ENCODE measurements at regions not wholly inside any gene's neighbourhood (a gene's known extent, or its start where the extent isn't known, plus 50 kb on each side); places are given as distances from the start of the nearest gene placed in this dataset.
"Not testable (repeated sequence)": the region's sequence is repeated elsewhere in the genome, so short reads cannot be mapped to it uniquely, and the experiment has no call there.

- TF ChIP-seq ZNF274 (IDR thresholded peaks at IDR 0.05; ENCODE audit: low read depth, low read length); SUZ12 (IDR thresholded peaks at IDR 0.05; ENCODE audit: extremely low read depth, insufficient read depth, insufficient read length): not testable (repeated sequence)
Measured at GRCh38 chr2:166641516-166641915, 147.5 kb upstream of the SCN7A start.

Data from NT2/D1 (cell line).